ENCODE measurements at regions not wholly inside any gene's neighbourhood (a gene's known extent, or its start where the extent isn't known, plus 50 kb on each side); places are given as distances from the start of the nearest gene placed in this dataset.

DNA sequence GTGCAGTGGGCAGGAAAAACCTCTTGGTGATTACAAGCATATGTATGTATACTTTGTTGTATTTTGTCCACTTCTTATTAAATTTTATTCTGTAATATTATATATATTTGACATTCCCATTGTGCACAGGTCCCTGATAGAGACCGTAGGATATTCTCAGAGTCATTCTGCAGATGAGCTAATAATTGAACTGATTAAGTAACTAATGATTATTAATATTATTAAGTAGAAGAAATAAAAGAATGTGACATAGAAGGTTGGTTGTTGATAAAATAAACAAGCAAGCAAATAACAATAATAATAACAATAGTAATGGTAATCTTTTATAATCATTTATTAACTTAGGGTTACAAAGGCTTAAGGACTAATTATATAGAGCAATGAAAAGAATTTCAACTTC, 780.6 kb upstream of the ZWINT start:
- no peak for DNase-seq
- TF ChIP-seq, protein P1, sequence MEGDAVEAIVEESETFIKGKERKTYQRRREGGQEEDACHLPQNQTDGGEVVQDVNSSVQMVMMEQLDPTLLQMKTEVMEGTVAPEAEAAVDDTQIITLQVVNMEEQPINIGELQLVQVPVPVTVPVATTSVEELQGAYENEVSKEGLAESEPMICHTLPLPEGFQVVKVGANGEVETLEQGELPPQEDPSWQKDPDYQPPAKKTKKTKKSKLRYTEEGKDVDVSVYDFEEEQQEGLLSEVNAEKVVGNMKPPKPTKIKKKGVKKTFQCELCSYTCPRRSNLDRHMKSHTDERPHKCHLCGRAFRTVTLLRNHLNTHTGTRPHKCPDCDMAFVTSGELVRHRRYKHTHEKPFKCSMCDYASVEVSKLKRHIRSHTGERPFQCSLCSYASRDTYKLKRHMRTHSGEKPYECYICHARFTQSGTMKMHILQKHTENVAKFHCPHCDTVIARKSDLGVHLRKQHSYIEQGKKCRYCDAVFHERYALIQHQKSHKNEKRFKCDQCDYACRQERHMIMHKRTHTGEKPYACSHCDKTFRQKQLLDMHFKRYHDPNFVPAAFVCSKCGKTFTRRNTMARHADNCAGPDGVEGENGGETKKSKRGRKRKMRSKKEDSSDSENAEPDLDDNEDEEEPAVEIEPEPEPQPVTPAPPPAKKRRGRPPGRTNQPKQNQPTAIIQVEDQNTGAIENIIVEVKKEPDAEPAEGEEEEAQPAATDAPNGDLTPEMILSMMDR (IDR thresholded peaks at IDR 0.05; ENCODE audit: low read depth, low read length, missing control alignments): no peak
- Histone ChIP-seq H3K27ac (no peak overlapping the region), H3K36me3 (replicated peaks) (no peaks in the 10 kb centered on the region), H3K4me3 (ENCODE audit: low read depth, low read length) (no peak overlapping the region), H3K27me3 (replicated peaks) (no peaks in the 10 kb centered on the region)
- in situ Hi-C loops (cut with HindIII; ENCODE audit: low pct_ligation_motif_present, low sequenced_read_pairs): no loop called here

DNA sequence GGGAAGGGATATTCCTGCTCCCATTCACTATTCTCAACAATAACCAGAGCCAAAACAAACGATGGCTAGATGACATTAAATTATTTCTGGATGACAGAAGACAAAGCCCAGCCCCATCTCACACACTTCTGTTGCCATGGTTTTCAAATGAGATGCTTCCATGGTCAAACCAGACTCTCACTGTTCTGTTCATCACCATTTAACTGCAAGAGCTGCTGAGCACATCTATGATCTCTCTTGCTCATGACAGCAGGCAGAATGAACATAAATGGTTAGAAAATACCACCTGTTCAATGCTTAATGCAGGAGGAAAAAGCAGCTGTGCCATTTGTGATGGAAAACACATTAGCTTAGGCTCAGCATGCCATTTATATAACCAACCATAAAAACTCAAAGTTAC, 758.6 kb upstream of the ZWINT start:
- in situ Hi-C loops (cut with HindIII; ENCODE audit: low pct_ligation_motif_present, low sequenced_read_pairs): no loop called here
- TF ChIP-seq, protein P1 (IDR thresholded peaks at IDR 0.05; ENCODE audit: low read depth, low read length, missing control alignments): no peak
- no peak for DNase-seq
- H3K4me3 ChIP-seq (ENCODE audit: low read depth, low read length): no peak overlapping the region
- no peaks in the 10 kb centered on the region for H3K27me3 ChIP-seq (replicated peaks)
- no peak overlapping the region for H3K27ac ChIP-seq
- no peaks in the 10 kb centered on the region for H3K36me3 ChIP-seq (replicated peaks)

DNA sequence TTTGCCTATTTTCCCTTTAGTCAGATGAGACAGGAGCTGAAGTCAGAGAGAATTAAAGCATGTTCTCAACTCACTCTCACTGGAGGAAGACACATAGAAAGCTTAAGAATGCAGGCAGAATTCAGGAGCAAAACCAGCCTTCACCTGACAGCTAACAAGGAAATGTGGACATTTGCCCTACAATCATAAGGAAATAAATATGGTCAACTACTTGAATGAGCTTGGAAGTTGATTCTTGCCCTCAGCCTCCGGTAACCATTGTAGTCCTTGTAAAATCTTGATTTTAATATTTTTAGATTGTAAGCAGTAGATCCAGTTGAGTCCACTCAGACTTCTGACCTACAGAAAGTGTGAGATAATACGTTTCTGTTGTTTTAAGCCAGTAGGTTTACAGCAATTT, 752.5 kb upstream of the ZWINT start:
- H3K27me3 ChIP-seq (replicated peaks): no peaks in the 10 kb centered on the region
- H3K27ac ChIP-seq: no peak overlapping the region
- in situ Hi-C loops (cut with HindIII; ENCODE audit: low pct_ligation_motif_present, low sequenced_read_pairs): no loop called here
- no peak overlapping the region for H3K4me3 ChIP-seq (ENCODE audit: low read depth, low read length)
- TF ChIP-seq, protein P1 (IDR thresholded peaks at IDR 0.05; ENCODE audit: low read depth, low read length, missing control alignments): no peak
- no peaks in the 10 kb centered on the region for H3K36me3 ChIP-seq (replicated peaks)
- DNase-seq: no peak

DNA sequence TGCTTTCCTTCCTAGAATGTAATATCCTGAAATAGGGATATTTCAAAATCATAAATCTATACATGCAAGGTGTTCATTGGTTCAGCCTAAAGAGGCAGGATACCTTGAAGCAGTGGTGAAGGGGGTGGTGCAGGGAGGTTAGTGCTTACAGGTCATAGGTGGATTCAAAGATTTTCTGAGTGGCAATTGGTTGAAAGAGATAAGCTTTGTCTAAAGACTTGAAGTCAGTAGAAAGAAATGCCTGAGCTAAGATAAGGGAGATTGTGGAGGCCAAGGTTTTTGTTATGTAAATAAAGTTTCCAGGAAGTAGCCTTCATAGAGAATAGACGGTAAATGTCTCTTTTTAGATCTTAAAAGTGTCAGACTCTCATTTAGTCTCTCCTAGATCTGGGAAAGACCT, 741.2 kb upstream of the ZWINT start:
- Histone ChIP-seq H3K4me3 (ENCODE audit: low read depth, low read length) (no peak overlapping the region), H3K27me3 (replicated peaks) (no peaks in the 10 kb centered on the region), H3K36me3 (replicated peaks) (no peaks in the 10 kb centered on the region), H3K27ac (no peak overlapping the region)
- DNase-seq: no peak
- in situ Hi-C loops (cut with HindIII; ENCODE audit: low pct_ligation_motif_present, low sequenced_read_pairs): no loop called here
- TF ChIP-seq, protein P1 (IDR thresholded peaks at IDR 0.05; ENCODE audit: low read depth, low read length, missing control alignments): no peak

DNA sequence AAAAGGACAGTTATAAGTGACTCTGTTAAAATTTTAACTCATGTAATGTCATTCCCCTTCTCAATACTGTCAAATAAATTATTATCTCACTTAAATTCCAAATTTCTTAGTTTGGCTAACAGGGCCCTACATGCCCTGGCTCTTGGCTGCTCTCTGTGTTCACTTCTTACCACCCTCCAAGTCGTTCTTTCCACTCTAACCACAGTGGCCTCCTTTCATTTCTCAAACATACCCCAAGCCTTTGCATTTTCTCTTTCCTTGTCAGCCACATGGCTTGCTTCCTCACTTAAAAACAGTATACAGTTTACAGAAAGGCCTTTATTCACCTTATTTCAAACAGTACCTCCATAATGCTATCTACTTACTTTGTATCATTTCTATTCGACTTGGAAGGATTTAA, 737.1 kb upstream of the ZWINT start:
- in situ Hi-C loops (cut with HindIII; ENCODE audit: low pct_ligation_motif_present, low sequenced_read_pairs): no loop called here
- H3K36me3 ChIP-seq (replicated peaks): no peaks in the 10 kb centered on the region
- H3K27me3 ChIP-seq (replicated peaks): no peaks in the 10 kb centered on the region
- H3K27ac ChIP-seq: no peak overlapping the region
- no peak for DNase-seq
- no peak overlapping the region for H3K4me3 ChIP-seq (ENCODE audit: low read depth, low read length)
- TF ChIP-seq, protein P1 (IDR thresholded peaks at IDR 0.05; ENCODE audit: low read depth, low read length, missing control alignments): no peak

DNA sequence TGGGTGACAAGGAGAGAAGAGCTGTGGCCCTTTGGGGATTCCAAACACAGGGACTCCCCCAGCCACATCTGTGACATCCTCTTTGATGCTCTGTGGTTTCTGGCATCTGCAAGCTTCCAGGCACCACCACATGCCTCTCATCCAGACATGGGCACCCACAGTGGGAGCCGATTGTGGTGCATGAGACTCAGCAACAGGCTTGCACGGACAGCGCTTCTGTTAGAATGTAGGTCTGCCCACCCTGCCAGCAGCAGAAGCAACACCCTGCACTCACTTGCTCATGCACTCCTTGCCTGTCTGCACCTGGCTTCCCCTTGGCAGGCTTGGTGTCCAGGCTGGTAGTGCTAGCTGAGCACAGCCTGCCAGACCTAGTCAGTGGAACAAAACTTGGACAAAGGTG, 735.0 kb upstream of the ZWINT start:
- DNase-seq: no peak
- H3K27ac ChIP-seq: no peak overlapping the region
- TF ChIP-seq, protein P1 (IDR thresholded peaks at IDR 0.05; ENCODE audit: low read depth, low read length, missing control alignments): no peak
- H3K4me3 ChIP-seq (ENCODE audit: low read depth, low read length): no peak overlapping the region
- in situ Hi-C loops (cut with HindIII; ENCODE audit: low pct_ligation_motif_present, low sequenced_read_pairs): no loop called here
- H3K36me3 ChIP-seq (replicated peaks): no peaks in the 10 kb centered on the region
- H3K27me3 ChIP-seq (replicated peaks): no peaks in the 10 kb centered on the region

Data from brain microvascular endothelial cell (primary cell).